Hepatocyte (in vitro differentiated cells): ENCODE measurements at regions not wholly inside any gene's neighbourhood (a gene's known extent, or its start where the extent isn't known, plus 50 kb on each side); places are given as distances from the start of the nearest gene placed in this dataset.

ENCODE experiments used
- DNase-seq: peaks from one replicate; pipeline ENCODE4 v3.0.0-alpha.2; 2016; ENCODE audit warnings: low spot score
- H2AFZ ChIP-seq: fragments of 200-600 bp; sonication (generic); 2 replicates; pipeline ENCODE4 v1.6.0; 2016; ENCODE audit warnings: antibody characterized with exemption, mild to moderate bottlenecking
- H3K27ac ChIP-seq: fragments of 200-600 bp; sonication (generic); 2 replicates; pipeline ENCODE4 v1.5.1; 2016; ENCODE audit warnings: mild to moderate bottlenecking
- H3K27me3 ChIP-seq: fragments of 200-600 bp; sonication (generic); 2 replicates; pipeline ENCODE4 v1.6.1; 2016
- H3K36me3 ChIP-seq: fragments of 200-600 bp; sonication (generic); replicated peaks from 2 replicates; pipeline ENCODE4 v1.5.1; 2016; ENCODE audit warnings: low read depth; ENCODE audit not compliant: insufficient read depth
- H3K4me1 ChIP-seq: fragments of 200-600 bp; sonication (generic); 2 replicates; pipeline ENCODE4 v1.5.1; 2016; ENCODE audit warnings: mild to moderate bottlenecking, moderate library complexity; ENCODE audit not compliant: insufficient read depth
- H3K4me2 ChIP-seq: fragments of 200-600 bp; sonication (generic); 2 replicates; pipeline ENCODE4 v1.6.0; 2016
- H3K4me3 ChIP-seq: fragments of 200-600 bp; sonication (generic); 2 replicates; pipeline ENCODE4 v1.5.1; 2016; ENCODE audit warnings: mild to moderate bottlenecking
- H3K79me2 ChIP-seq: fragments of 200-600 bp; sonication (generic); 2 replicates; pipeline ENCODE4 v1.6.0; 2017; ENCODE audit warnings: mild to moderate bottlenecking
- H3K9me2 ChIP-seq: fragments of 200-600 bp; sonication (generic); replicated peaks from 2 replicates; pipeline ENCODE4 v1.6.0; 2017; ENCODE audit warnings: mild to moderate bottlenecking; ENCODE audit not compliant: insufficient read depth
- H3K9me3 ChIP-seq: fragments of 200-600 bp; sonication (generic); 2 replicates; pipeline ENCODE4 v1.5.1; 2016; ENCODE audit warnings: low read depth, mild to moderate bottlenecking
- H4K20me1 ChIP-seq: fragments of 200-600 bp; sonication (generic); 2 replicates; pipeline ENCODE4 v1.6.0; 2016; ENCODE audit warnings: mild to moderate bottlenecking; ENCODE audit not compliant: insufficient read depth, poor library complexity, severe bottlenecking
- CTCF ChIP-seq: fragments of 200-600 bp; sonication (generic); IDR thresholded peaks from 2 replicates; pipeline ENCODE4 v1.5.1; 2016; ENCODE audit warnings: antibody characterized with exemption, mild to moderate bottlenecking; ENCODE audit not compliant: poor library complexity
- EZH2 ChIP-seq: fragments of 200-600 bp; sonication (generic); IDR thresholded peaks from 2 replicates; pipeline ENCODE4 v1.6.1; 2016; ENCODE audit warnings: antibody characterized with exemption, mild to moderate bottlenecking, borderline replicate concordance
- EZH2phosphoT487 ChIP-seq: fragments of 200-600 bp; sonication (generic); IDR thresholded peaks from one replicate; pipeline ENCODE4 v1.6.1; 2018; ENCODE audit warnings: antibody characterized with exemption, mild to moderate bottlenecking, low read depth, moderate library complexity; ENCODE audit not compliant: unreplicated experiment, severe bottlenecking
- WGBS: methylation state at CpG from one replicate; pipeline ENCODE4 v1.1.6; 2016; ENCODE audit warnings: low lambda C conversion rate; ENCODE audit errors: missing lambda C conversion rate; 5-methylcytosine and 5-hydroxymethylcytosine counted together

DNA sequence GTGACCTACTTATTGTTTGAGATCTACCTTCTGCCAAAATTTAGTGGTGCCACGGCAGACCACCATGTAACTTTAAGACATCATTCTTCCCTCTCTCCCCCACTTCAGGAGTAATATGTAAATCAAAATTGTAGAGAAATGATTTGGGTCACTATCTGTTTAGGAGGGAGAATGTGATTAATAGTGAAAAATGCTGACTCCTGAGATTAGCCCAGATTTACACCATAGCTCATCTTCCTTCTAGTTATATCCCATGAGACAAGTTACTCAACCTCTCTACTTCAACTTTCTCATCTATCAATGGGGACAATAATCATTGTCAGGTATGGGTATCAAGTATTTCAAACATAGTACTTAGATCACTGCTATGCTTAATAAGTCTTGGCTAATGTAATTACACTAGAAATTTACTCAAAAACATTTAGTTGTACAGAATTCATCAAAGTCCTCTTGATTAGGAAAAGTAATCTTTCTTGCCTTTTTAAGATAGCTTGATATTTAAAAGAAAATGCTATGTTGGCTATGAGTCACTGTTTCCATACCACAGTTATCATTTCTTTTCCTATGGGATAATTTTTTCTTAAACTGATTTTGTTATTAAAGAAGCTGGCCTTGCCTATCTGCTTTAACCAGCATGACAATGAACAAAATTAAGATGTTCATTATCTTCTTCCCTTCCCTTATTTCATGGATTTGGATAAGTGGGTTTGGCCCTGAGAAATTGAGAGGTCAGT is 1038.9 kb upstream of the ZEB2 start:
- H3K27ac ChIP-seq, result no peak overlapping the region
- no peaks in the 10 kb centered on the region for H3K9me3 ChIP-seq
- no peaks in the 10 kb centered on the region for H3K4me1 ChIP-seq
- H2AFZ ChIP-seq, result no peak overlapping the region
- no peak for DNase-seq
- 91% methylated on average over 1 of the region's 1 CpG for WGBS
- TF ChIP-seq EZH2phosphoT487 (no peak), EZH2 (no peak), CTCF (no peak)
- H3K9me2 ChIP-seq, result no peaks in the 10 kb centered on the region
- no peaks in the 10 kb centered on the region for H3K79me2 ChIP-seq
- H4K20me1 ChIP-seq, result no peaks in the 10 kb centered on the region
- H3K4me2 ChIP-seq, result no peak overlapping the region
- no peak overlapping the region for H3K4me3 ChIP-seq
- no peaks in the 10 kb centered on the region for H3K27me3 ChIP-seq
- no peaks in the 10 kb centered on the region for H3K36me3 ChIP-seq

- Histone ChIP-seq H3K9me3 (no peaks in the 10 kb centered on the region), H3K4me1 (no peaks in the 10 kb centered on the region), H3K9me2 (no peaks in the 10 kb centered on the region), H3K79me2 (no peaks in the 10 kb centered on the region), H3K36me3 (no peaks in the 10 kb centered on the region), H3K27me3 (no peaks in the 10 kb centered on the region), H3K4me2 (no peak overlapping the region), H3K27ac (no peak overlapping the region), H2AFZ (no peak overlapping the region), H3K4me3 (no peak overlapping the region), H4K20me1 (no peaks in the 10 kb centered on the region)
- 93% methylated on average over 1 of the region's 1 CpG for WGBS
- no peak for DNase-seq
- TF ChIP-seq CTCF (no peak), EZH2 (no peak), EZH2phosphoT487 (no peak)
These were observed 1035.4 kb upstream of the ZEB2 start for GRCh38 chr2:145555360-145555759.

GRCh38 chr2:145551686-145552085 is 1031.8 kb upstream of the ZEB2 start:
- no peak for DNase-seq
- H3K27me3 ChIP-seq, result no peaks in the 10 kb centered on the region
- H3K36me3 ChIP-seq, result no peaks in the 10 kb centered on the region
- 59% methylated on average over 2 of the region's 2 CpGs for WGBS
- no peak overlapping the region for H3K4me3 ChIP-seq
- no peaks in the 10 kb centered on the region for H3K9me3 ChIP-seq
- H3K4me1 ChIP-seq, result no peaks in the 10 kb centered on the region
- no peaks in the 10 kb centered on the region for H3K79me2 ChIP-seq
- no peak overlapping the region for H3K4me2 ChIP-seq
- H4K20me1 ChIP-seq, result no peaks in the 10 kb centered on the region
- H3K9me2 ChIP-seq, result no peaks in the 10 kb centered on the region
- TF ChIP-seq CTCF, result no peak
- no peak for TF ChIP-seq EZH2
- no peak for TF ChIP-seq EZH2phosphoT487
- no peak overlapping the region for H2AFZ ChIP-seq
- H3K27ac ChIP-seq, result no peak overlapping the region

DNA sequence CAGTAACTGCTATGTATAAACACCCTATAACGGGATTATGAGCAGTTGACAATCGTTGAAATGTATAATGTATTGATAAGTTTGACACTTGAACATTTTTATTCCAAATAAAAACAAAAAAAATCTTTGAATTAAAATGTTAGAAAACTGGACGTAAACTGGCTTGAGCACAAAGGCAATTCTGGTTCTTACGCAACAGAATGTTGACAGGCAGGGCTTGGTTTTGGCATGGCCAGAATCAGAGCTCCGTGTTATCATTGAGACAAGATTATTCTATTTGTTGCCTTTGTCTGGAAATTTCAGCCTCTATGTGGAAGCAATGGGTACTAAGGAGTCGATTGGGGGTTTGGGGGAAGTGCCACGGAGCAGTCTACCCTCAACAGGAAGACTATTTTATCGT is 1028.6 kb upstream of the ZEB2 start:
- Histone ChIP-seq H3K9me2 (no peaks in the 10 kb centered on the region), H4K20me1 (no peaks in the 10 kb centered on the region), H3K36me3 (no peaks in the 10 kb centered on the region), H3K4me3 (no peak overlapping the region), H3K27me3 (no peaks in the 10 kb centered on the region), H3K27ac (no peak overlapping the region), H3K9me3 (no peaks in the 10 kb centered on the region), H3K79me2 (no peaks in the 10 kb centered on the region), H3K4me1 (no peaks in the 10 kb centered on the region), H2AFZ (no peak overlapping the region), H3K4me2 (no peak overlapping the region)
- no peak for DNase-seq
- 93% methylated on average over 8 of the region's 8 CpGs for WGBS
- TF ChIP-seq EZH2phosphoT487 (no peak), CTCF (no peak), EZH2 (no peak)
